GM18907 (cell line): ENCODE measurements at regions not wholly inside any gene's neighbourhood (a gene's known extent, or its start where the extent isn't known, plus 50 kb on each side); places are given as distances from the start of the nearest gene placed in this dataset.
"Not testable (repeated sequence)": the region's sequence is repeated elsewhere in the genome, so short reads cannot be mapped to it uniquely, and the experiment has no call there.

Source experiments
- ATAC-seq: cut with Tn5 transposase; IDR thresholded peaks from one replicate; pipeline ENCODE4 v1.9.1; 2021; ENCODE audit warnings: mild to moderate bottlenecking, moderate library complexity; ENCODE audit not compliant: unreplicated experiment

- no peak for ATAC-seq
Observed at GRCh38 chr13:44814836-44815235, 174.4 kb downstream of the NUFIP1 start.

- ATAC-seq: no peak
Observed at GRCh38 chr13:44814161-44814560, 175.1 kb downstream of the NUFIP1 start.

- no peak for ATAC-seq
Observed at GRCh38 chr13:44812818-44813217, 176.5 kb downstream of the NUFIP1 start.

- no peak for ATAC-seq
Observed at GRCh38 chr13:44810061-44810840, 179.0 kb downstream of the NUFIP1 start.

- ATAC-seq: no peak
Observed at GRCh38 chr13:44809190-44809589, 180.1 kb downstream of the NUFIP1 start.

- no peak for ATAC-seq
Observed at GRCh38 chr13:44808185-44808584, 181.1 kb downstream of the NUFIP1 start.

- ATAC-seq: no peak
Observed at GRCh38 chr13:44807449-44808034, 181.7 kb downstream of the NUFIP1 start.

- no peak for ATAC-seq
Observed at GRCh38 chr13:44806826-44807225, 182.4 kb downstream of the NUFIP1 start.

GRCh38 chr13:44805585-44805984, 183.7 kb downstream of the NUFIP1 start:
- no peak for ATAC-seq

- ATAC-seq: no peak
Observed at GRCh38 chr13:44803390-44803789, 185.9 kb downstream of the NUFIP1 start.

GRCh38 chr13:44802491-44802890, 186.8 kb downstream of the NUFIP1 start:
- no peak for ATAC-seq

- ATAC-seq: no peak
Observed at GRCh38 chr13:44801990-44802389, 187.3 kb downstream of the NUFIP1 start.

- no peak for ATAC-seq
Observed at GRCh38 chr13:44800626-44801025, 188.6 kb downstream of the NUFIP1 start.

GRCh38 chr13:44797685-44798084, 191.6 kb downstream of the NUFIP1 start:
- no peak for ATAC-seq

- ATAC-seq: no peak
Observed at GRCh38 chr13:44796597-44797490, 192.4 kb downstream of the NUFIP1 start.

GRCh38 chr13:44796039-44796438, 193.2 kb downstream of the NUFIP1 start:
- not testable (repeated sequence) for ATAC-seq

- ATAC-seq: no peak
Observed at GRCh38 chr13:44795176-44795575, 194.1 kb downstream of the NUFIP1 start.

GRCh38 chr13:44792096-44792495, 197.2 kb downstream of the NUFIP1 start:
- no peak for ATAC-seq

GRCh38 chr13:44790289-44790688, 199.0 kb downstream of the NUFIP1 start:
- no peak for ATAC-seq

- ATAC-seq: no peak
Observed at GRCh38 chr13:44787617-44788016, 201.7 kb downstream of the NUFIP1 start.

- ATAC-seq: no peak
Observed at GRCh38 chr13:44786756-44787155, 202.5 kb downstream of the NUFIP1 start.

- ATAC-seq: no peak
Observed at GRCh38 chr13:44785401-44785800, 203.9 kb downstream of the NUFIP1 start.
